SJSA1 (cell line): ENCODE measurements at regions not wholly inside any gene's neighbourhood (a gene's known extent, or its start where the extent isn't known, plus 50 kb on each side); places are given as distances from the start of the nearest gene placed in this dataset.

ENCODE experiments used
- DNase-seq, 2 experiments: peaks; one replicate each; pipeline ENCODE4 v3.0.0-alpha.2; 2015 to 2020; ENCODE audit warnings: low spot score in 2 of 2, low read depth in 1 of 2
- H3K27ac ChIP-seq: fragments of 250-450 bp; sonication (Bioruptor Pico); 2 replicates; pipeline ENCODE4 v1.5.1; 2020; ENCODE audit warnings: mild to moderate bottlenecking, moderate library complexity
- H3K27me3 ChIP-seq: fragments of 250-450 bp; sonication (Bioruptor Pico); replicated peaks from 2 replicates; pipeline ENCODE4 v1.5.1; 2020; ENCODE audit warnings: mild to moderate bottlenecking, moderate library complexity
- H3K36me3 ChIP-seq: fragments of 250-450 bp; sonication (Bioruptor Pico); 2 replicates; pipeline ENCODE4 v1.5.1; 2020; ENCODE audit warnings: mild to moderate bottlenecking
- H3K4me1 ChIP-seq: fragments of 250-450 bp; sonication (Bioruptor Pico); replicated peaks from 2 replicates; pipeline ENCODE4 v1.6.1; 2021; ENCODE audit warnings: mild to moderate bottlenecking
- H3K4me3 ChIP-seq: fragments of 250-450 bp; sonication (Bioruptor Pico); 2 replicates; pipeline ENCODE4 v1.5.1; 2020; ENCODE audit warnings: mild to moderate bottlenecking
- H3K9me3 ChIP-seq: fragments of 250-450 bp; sonication (Bioruptor Pico); replicated peaks from 2 replicates; pipeline ENCODE4 v1.5.1; 2020; ENCODE audit warnings: mild to moderate bottlenecking

DNA sequence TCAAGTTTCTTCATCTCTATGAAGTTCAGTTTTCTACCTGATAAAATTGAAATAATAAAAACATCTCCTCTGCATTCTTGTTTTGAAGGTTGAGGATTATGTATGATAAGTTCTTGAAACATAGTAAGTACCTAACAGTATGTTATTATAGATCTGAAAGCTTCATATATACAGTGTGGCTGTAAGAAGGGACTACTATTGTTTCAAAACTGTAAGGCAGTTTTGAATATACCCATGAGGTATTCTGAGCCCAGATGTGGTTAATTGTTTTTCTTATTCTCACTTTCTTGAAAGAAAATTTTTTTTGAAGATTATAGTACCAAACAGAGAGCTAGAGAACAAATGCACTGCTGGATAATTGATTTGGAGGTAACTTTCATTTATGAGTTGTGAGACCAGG is 383.2 kb downstream of the CHSY3 start:
- H3K36me3 ChIP-seq = no peaks in the 10 kb centered on the region
- H3K27ac ChIP-seq = no peak overlapping the region
- H3K4me1 ChIP-seq = peaks cover 13% of the 10 kb centered on the region
- no peak for DNase-seq
- H3K4me3 ChIP-seq = no peak overlapping the region
- H3K9me3 ChIP-seq = no peaks in the 10 kb centered on the region
- H3K27me3 ChIP-seq = no peaks in the 10 kb centered on the region

DNA sequence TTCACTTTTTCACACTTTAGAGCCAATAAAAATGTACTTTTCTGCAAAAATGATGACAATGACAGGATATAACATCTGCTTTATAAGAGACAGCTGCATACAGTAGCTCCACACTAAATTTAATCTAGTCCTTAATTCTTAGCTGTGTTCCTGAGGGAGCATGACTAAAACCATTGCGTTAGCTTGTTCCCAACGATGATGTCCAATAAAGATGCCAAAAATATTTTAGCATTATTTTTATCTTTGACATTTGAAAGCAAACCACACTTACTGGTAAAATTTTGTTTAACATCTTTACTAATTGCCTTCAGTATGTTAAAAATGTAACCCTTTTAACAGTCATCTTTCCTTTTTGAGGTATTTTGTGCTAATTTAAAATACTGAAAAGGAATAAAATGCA is 382.7 kb downstream of the CHSY3 start:
- Histone ChIP-seq H3K27ac (no peak overlapping the region), H3K27me3 (no peaks in the 10 kb centered on the region), H3K4me1 (peaks cover 13% of the 10 kb centered on the region), H3K4me3 (no peak overlapping the region), H3K36me3 (no peaks in the 10 kb centered on the region), H3K9me3 (no peaks in the 10 kb centered on the region)
- DNase-seq = no peak

GRCh38 chr5:130282049-130282448 is 377.8 kb downstream of the CHSY3 start:
- DNase-seq = no peak
- Histone ChIP-seq H3K4me1 (no peaks in the 10 kb centered on the region), H3K27me3 (no peaks in the 10 kb centered on the region), H3K27ac (no peak overlapping the region), H3K9me3 (no peaks in the 10 kb centered on the region), H3K4me3 (no peak overlapping the region), H3K36me3 (no peaks in the 10 kb centered on the region)

- Histone ChIP-seq H3K4me1 (no peaks in the 10 kb centered on the region), H3K9me3 (no peaks in the 10 kb centered on the region)
- DNase-seq = no peak
Observed at GRCh38 chr5:130280528-130281217, 376.4 kb downstream of the CHSY3 start.

GRCh38 chr5:130279386-130279785 is 375.1 kb downstream of the CHSY3 start:
- H3K27ac ChIP-seq = no peak overlapping the region
- H3K27me3 ChIP-seq = no peaks in the 10 kb centered on the region
- H3K9me3 ChIP-seq = no peaks in the 10 kb centered on the region
- no peak for DNase-seq
- H3K36me3 ChIP-seq = no peaks in the 10 kb centered on the region
- no peak overlapping the region for H3K4me3 ChIP-seq
- no peaks in the 10 kb centered on the region for H3K4me1 ChIP-seq

More at GRCh38 chr5:130280528-130281217, 376.4 kb downstream of the CHSY3 start:
- H3K27ac ChIP-seq = no peak overlapping the region
- no peaks in the 10 kb centered on the region for H3K27me3 ChIP-seq
- H3K4me3 ChIP-seq = no peak overlapping the region
- no peaks in the 10 kb centered on the region for H3K36me3 ChIP-seq

DNA sequence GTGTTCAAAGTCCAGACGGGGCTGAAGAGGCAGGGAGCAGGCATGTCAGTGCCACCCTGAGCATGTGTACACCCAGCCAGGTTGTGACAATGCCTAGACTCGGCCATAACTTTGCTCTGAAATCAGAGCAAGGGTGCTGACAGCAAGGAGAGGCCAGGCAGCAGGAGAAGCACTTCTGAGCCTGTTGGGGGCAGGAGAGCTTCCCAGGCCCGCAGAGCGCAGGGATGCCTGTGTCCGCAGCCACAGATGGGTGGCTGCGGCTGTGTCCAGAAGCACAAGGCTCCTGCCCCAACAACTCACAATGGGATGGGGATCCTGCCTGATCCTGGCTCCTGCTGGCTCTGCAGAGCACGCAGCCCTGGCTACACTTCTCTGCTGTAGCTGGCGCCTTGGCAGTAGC is 373.9 kb downstream of the CHSY3 start:
- H3K9me3 ChIP-seq = no peaks in the 10 kb centered on the region
- no peak overlapping the region for H3K4me3 ChIP-seq
- H3K27me3 ChIP-seq = no peaks in the 10 kb centered on the region
- no peak overlapping the region for H3K27ac ChIP-seq
- no peak for DNase-seq
- H3K4me1 ChIP-seq = no peaks in the 10 kb centered on the region
- H3K36me3 ChIP-seq = no peaks in the 10 kb centered on the region

- H3K4me1 ChIP-seq = no peaks in the 10 kb centered on the region
- H3K9me3 ChIP-seq = no peaks in the 10 kb centered on the region
- no peak overlapping the region for H3K27ac ChIP-seq
- no peak for DNase-seq
- no peaks in the 10 kb centered on the region for H3K27me3 ChIP-seq
- H3K36me3 ChIP-seq = no peaks in the 10 kb centered on the region
- H3K4me3 ChIP-seq = no peak overlapping the region
Observed at GRCh38 chr5:130277522-130277921, 373.3 kb downstream of the CHSY3 start.

DNA sequence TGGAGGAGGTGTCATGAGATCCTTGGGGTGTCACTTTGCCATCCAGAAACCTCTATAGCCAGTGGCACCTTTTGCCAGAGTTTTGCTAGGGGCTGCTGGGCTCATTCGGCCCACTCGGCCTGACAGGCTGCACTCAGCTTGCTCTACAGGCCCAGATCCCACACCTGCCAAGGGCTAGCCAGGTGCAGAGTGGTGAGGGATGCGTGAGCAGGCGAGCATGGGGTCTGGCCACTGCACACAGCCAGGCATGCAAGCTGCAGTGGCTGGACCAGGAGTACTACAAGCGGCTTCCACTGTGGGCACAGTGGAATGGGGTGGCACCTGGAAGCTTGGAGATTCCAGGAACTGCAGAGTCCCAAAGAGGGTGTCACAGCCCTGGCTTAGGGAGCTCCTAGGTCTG is 372.7 kb downstream of the CHSY3 start:
- H3K27me3 ChIP-seq = no peaks in the 10 kb centered on the region
- H3K4me1 ChIP-seq = no peaks in the 10 kb centered on the region
- H3K27ac ChIP-seq = no peak overlapping the region
- DNase-seq = no peak
- H3K4me3 ChIP-seq = no peak overlapping the region
- no peaks in the 10 kb centered on the region for H3K9me3 ChIP-seq
- no peaks in the 10 kb centered on the region for H3K36me3 ChIP-seq

- no peak for DNase-seq
- Histone ChIP-seq H3K27me3 (no peaks in the 10 kb centered on the region), H3K9me3 (no peaks in the 10 kb centered on the region), H3K36me3 (no peaks in the 10 kb centered on the region), H3K4me3 (no peak overlapping the region), H3K4me1 (no peaks in the 10 kb centered on the region), H3K27ac (no peak overlapping the region)
Observed at GRCh38 chr5:130272837-130273236, 368.6 kb downstream of the CHSY3 start.

- Histone ChIP-seq H3K4me1 (no peaks in the 10 kb centered on the region), H3K27ac (no peak overlapping the region), H3K4me3 (no peak overlapping the region), H3K36me3 (no peaks in the 10 kb centered on the region), H3K9me3 (no peaks in the 10 kb centered on the region), H3K27me3 (no peaks in the 10 kb centered on the region)
- no peak for DNase-seq
Observed at GRCh38 chr5:130270786-130271185, 366.5 kb downstream of the CHSY3 start.

DNA sequence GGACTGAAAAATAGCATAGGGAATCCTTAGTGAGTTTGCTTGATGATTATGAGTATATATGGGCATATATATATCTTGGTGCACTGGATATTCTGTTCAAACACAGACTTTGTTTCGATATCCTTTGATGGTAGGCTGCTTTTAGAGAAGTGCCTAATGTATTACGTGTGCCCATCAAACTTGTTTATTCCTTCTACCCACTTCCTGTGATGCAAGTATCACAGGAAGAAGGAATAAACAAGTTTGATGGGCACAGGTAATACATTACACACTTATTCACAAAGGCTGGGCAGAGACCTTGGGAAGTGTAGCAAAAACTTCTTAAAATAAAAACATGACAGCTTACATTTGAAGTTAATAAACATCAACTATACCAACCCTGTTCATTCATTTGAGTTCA is 364.2 kb downstream of the CHSY3 start:
- Histone ChIP-seq H3K27me3 (no peaks in the 10 kb centered on the region), H3K9me3 (no peaks in the 10 kb centered on the region), H3K4me3 (no peak overlapping the region), H3K4me1 (no peaks in the 10 kb centered on the region), H3K27ac (no peak overlapping the region), H3K36me3 (no peaks in the 10 kb centered on the region)
- no peak for DNase-seq

GRCh38 chr5:130267926-130268325 is 363.7 kb downstream of the CHSY3 start:
- Histone ChIP-seq H3K27ac (no peak overlapping the region), H3K27me3 (no peaks in the 10 kb centered on the region), H3K36me3 (no peaks in the 10 kb centered on the region), H3K4me3 (no peak overlapping the region), H3K4me1 (no peaks in the 10 kb centered on the region), H3K9me3 (no peaks in the 10 kb centered on the region)
- no peak for DNase-seq

GRCh38 chr5:130260481-130260880 is 356.2 kb downstream of the CHSY3 start:
- Histone ChIP-seq H3K4me1 (no peaks in the 10 kb centered on the region), H3K36me3 (no peaks in the 10 kb centered on the region), H3K4me3 (no peak overlapping the region), H3K27me3 (no peaks in the 10 kb centered on the region), H3K9me3 (no peaks in the 10 kb centered on the region), H3K27ac (no peak overlapping the region)
- no peak for DNase-seq

DNA sequence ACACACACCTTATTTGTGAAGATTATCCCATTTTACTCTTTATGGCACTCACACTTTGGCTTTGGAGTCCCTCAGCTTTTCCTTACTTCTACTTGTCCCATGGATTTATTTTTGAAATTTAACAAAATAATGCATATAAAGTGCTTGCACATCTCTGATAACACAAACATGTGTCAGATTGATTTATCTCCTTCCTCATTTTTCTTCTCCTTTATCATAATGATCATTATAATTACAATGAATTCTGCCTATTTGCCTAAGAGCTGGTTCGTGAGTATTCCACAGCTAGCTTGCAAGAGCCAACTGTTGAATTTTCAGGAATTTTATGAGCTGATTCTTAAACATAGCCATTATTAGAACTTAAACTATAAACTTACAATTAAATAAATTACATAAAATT is 347.7 kb downstream of the CHSY3 start:
- Histone ChIP-seq H3K4me3 (no peak overlapping the region), H3K27ac (no peak overlapping the region), H3K4me1 (no peaks in the 10 kb centered on the region), H3K9me3 (no peaks in the 10 kb centered on the region), H3K27me3 (no peaks in the 10 kb centered on the region), H3K36me3 (no peaks in the 10 kb centered on the region)
- no peak for DNase-seq

DNA sequence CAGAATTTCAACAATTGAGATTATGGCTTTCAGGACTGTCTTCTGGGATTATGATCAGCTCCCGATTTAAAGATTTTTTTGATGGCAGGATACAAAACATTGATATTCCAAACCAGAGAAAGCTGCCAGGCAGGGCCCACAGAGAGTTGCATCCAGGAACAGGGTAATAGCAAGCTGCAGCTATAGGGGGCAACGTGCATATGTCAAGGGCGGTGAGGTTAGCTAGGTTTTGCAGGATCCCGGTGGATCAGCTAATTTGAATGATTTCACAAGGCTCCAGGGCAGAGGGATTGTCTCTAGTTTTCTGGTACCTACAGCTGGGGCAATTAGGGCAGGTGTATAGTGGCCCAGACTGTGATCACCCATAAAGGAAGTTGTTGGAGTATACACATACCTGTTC is 339.4 kb downstream of the CHSY3 start:
- no peak for DNase-seq
- Histone ChIP-seq H3K4me3 (no peak overlapping the region), H3K9me3 (no peaks in the 10 kb centered on the region), H3K4me1 (no peaks in the 10 kb centered on the region), H3K36me3 (no peaks in the 10 kb centered on the region), H3K27ac (no peak overlapping the region), H3K27me3 (no peaks in the 10 kb centered on the region)
